Glomerular visceral epithelial cell (primary cell): ENCODE measurements at regions not wholly inside any gene's neighbourhood (a gene's known extent, or its start where the extent isn't known, plus 50 kb on each side); places are given as distances from the start of the nearest gene placed in this dataset.

ENCODE experiments used
- DNase-seq: peaks from one replicate; pipeline ENCODE4 v3.0.0-alpha.2; 2016; ENCODE audit errors: extremely low spot score

DNA sequence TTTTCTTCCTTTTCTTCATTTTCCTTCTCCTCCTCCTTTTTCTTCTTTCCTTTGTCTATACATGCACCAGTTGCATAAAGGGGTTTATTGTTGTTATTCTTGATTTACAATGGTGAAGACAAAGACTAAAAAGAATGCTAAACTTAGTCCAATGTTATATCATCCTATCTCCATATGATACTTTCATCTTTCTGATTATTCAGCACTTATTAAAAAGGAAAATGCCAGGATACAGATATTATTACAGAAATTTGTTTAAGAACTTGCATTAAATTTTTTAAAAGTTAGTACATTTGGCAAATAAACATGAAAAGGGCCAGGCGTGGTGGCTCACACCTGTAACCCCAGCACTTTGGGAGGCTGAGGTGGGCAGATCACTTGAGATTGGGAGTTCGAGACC is 1074.9 kb downstream of the EFNA5 start:
- no peak for DNase-seq

DNA sequence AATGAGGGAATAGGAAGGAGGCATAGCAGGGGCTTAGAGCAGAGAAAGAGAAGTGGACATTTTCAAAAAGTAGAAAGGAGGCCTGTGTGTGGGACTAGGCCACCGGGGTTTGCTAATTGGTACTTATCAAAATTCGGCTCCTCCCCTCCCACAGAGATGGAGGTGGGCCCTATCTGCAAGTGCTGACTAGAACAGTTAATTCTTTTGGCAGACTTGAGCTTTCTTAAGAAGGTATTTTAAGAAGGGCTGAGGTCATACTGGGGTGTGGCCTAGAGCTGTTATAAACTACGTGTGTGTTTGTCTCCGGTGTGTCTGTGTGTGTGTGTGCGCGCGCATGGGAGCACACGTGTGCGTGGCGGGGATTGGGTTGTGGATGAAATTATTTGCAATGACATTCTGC is 1086.5 kb downstream of the EFNA5 start:
- DNase-seq, result no peak

DNA sequence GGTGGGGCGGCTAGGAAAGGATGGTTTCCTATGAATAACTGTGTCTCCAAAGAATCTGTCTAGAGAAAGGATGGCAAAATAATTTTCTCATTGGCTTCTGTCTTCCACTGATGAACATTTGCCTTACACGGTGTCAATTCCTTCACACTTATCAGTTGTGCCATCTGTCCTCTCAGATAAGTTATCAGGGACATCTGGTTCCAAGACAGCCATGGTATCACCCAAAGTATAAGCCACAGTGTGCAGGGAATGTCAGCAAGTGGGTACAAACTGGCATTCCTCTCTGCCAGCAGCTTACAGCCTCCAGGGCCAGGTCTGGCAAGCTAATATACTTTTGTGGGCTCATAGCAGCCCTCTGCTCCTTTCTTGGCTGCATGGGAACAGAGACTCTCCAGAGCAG is 1092.0 kb downstream of the EFNA5 start:
- no peak for DNase-seq

DNA sequence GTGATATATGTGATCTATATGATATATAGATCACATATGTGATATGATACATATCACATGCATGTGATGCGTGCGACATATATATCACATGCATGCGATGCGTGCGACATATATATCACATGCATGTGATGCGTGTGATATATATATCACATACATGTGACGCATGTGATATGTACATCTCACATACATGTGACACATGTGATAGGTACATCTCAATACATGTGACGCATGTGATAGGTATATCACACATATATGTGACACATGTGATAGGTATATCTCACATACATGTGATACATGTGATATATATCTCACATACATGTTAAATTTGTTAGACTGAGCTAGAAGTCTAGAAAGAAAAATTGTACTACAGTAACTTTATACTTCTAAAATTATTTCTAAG is 1095.9 kb downstream of the EFNA5 start:
- no peak for DNase-seq

DNA sequence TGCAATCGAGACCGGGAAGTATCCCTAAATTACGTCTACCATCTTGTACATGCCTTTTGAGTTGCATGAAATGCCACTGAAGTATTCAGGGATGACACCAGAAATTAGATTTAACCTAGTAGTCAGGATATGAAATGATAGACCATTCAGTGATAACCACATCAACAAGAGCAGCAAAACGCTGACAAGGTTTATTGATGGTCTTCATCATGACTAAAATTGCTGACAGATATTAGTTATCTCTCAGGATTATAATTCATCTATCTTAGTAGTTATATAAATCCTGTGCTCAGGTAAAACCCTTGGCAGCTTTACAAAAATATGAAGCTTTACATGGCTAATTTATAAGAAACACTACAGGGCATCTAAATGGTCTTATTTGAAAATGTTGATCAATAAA is 1104.7 kb downstream of the EFNA5 start:
- DNase-seq, result no peak

DNA sequence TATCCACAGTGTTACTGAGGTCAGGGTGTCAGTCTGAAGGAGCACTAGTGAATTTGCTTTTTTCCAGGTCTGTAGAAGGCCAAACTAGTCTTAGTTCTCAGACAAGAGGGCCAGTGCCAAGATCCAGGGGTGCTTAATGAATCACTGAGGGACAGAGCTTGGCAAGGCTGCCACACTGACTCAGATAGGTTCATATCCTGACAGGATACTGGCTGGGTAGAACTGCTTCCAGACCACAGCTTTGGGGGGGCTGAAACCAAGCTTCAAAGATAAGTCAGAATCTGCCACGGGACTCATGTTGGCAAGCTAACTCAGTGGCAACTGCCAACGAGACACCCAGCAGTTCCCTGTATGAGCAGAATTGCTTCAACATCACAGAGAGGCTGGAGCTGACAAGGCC is 1125.4 kb downstream of the EFNA5 start:
- peak; percentile 56 for DNase-seq

DNA sequence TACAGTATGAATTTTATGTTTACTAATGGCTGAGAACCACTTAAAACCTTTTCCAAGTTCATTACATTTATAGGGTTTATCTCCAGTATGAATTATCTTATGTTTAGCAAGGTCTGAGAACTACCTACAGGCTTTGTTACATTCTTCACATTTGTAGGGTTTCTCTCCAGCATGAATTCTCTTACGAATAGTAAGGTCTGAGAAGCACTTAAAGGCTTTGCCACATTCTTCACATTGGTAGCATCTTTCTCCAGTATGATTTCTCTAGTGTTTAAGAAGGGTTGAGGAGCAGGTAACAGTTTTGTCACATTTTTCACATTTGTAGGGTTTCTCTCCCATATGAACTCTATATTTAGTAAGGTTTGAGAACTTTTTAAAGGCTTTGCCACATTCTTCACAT is 1127.4 kb downstream of the EFNA5 start:
- no peak for DNase-seq

DNA sequence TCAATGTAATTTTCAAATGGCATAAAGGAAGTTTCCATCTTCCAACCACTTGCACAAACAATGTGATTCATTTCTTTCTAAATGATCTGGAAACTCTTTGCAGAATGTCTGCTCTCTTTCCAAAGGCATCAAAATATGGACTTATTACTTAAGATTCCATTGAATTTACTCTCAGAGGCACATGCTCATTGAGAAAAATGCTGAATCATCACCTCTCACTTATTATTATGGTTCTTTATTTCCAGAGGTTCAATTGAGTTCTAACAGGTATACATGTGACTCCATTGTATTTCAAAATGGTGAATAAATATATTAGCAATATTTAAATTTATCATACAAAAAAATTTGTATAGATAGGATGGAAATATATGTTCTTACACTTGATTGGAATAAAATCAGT is 1140.6 kb downstream of the EFNA5 start:
- no peak for DNase-seq

DNA sequence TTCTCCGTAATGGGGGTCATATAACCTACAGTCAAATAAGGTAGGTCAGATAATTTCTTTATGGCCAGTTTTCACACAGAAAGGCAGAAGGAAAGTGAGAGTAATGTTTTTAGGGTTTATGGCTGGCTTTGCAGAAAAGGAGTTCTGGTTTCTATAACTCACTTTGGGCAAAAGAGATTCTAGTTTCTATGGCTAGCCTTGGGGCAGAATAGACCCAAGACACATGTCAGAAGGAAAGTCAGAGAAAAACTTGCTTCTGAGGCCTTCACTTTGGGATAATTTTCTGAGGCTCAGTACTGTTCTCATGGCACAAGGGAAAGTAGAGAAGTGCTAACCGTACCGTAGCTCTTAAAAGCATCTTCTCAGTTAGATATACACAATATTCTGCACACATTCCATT is 1145.3 kb downstream of the EFNA5 start:
- DNase-seq, result no peak

DNA sequence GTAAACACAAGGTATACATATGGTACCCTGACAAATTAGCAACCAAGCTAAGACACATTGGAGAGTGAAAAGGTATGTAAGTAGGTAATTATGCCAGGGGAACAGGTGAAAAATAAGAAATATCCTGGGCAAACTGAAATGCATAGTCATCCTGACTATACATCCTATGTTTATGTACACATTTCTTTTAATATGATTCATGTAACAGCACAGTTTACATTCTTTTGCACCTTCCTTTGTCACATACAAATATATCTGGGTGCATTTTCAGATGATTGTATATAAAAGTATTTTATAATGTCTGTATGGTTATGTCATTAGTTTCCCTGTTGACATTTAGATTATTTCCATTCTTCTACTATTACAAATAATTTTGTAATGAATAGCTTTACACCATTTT is 1146.9 kb downstream of the EFNA5 start:
- no peak for DNase-seq

DNA sequence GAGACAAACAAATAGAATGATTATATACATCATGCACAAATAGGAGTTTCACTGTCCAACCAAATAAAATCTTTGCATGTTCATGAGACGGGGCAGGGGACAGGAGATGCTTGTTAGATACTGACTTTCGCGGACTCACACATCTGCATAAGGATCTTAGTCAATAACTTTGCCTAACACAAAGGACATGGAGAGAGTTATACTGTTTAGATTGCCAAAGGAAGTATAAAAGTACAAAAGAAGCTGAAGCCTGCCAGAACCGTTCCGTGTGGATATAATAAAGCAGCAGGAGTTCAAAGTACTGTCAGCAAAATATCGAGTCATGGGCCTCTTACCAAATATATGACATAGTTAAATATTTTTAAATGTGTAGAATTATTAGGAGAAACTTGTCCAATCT is 1148.4 kb downstream of the EFNA5 start:
- DNase-seq, result no peak

DNA sequence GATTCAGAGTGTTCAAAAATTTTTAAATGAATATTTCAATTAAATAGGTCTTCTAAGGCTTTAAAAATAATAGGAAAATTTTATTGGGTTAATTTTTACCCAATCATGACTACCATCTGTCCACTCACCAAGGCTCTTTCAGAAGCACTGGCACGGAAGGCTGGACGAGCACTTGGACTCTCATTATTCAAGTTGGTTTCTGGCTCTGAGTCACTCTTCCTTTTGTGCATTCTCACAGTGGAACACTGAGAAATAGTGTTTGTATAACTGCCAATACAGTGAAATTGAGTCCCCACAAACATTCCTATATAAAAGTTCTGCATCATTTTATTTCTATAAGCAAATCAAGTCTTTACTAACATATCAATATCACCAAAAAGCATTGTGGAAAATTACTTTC is 1149.0 kb downstream of the EFNA5 start:
- DNase-seq, result peak; percentile 67

DNA sequence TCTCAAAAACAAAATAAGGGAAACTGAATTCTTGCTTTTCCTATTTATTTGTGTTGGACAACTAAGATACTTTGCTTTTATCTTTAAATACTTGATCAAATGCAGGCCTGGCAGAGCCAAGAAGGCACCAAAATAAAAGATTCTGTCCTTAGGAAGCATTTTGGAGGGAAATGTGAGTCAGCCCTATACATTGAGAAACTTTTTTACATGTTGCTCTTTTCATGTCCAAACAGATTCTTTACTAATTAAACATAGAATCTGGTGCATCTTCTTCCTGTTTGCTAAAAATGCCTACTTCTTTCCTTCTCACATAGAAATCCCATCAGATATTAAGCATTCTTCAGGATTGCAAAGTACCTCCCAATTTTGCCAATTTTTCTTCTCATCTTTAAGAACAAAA is 1160.4 kb downstream of the EFNA5 start:
- DNase-seq, result no peak

DNA sequence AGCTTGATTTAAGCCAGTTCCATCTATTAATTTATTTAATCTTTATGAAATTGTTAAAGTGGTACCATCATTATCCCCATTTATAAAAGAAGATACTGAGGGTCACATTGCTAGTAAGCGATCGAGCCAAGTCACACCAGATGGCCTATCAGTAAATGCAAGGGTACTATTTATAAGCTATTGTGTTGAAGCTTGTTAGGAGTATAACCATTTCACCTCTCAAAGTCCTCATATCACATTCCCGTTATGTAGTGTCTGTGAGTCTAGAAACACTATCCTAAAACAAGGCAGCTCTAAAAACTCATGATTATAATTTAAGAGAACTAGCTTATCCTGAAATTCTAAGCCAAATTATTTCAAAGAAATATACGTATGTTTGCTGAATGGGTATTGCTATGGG is 1161.8 kb downstream of the EFNA5 start:
- DNase-seq, result no peak

DNA sequence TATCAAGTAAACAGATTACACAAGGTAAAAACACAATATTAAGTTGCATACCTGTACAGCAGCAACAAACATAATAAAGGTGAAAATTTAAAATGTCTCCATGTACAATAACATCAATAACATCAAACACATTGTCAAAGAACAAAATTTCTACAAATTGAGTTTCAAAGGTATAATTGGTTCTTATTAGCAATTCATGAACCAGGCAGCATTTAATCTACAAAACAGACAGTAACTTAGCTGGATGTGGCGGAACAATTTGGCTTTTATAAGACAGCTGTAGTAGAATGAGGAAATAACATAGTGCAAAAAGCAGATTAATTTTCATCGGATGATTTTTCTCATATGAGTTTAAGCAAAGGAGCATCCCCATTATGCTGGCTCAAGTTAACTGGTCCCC is 1176.8 kb downstream of the EFNA5 start:
- no peak for DNase-seq

DNA sequence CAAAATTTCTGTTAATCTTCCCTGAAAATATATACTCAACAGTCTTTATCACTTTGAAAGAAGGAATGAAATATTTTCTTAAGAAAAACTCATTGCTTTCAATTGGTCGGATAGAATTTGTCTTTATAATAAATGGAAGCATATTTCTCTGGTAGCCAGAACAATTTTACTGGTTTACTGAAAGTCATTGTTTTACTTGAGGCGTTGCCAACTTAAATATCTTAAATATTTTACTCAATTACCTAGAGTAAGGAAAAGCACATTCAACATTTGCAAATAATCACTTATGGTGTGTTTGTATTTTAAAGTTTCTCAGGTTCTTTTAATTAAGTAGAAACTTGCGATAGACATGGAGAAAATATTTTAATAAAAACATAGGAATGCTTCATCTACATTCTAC is 1181.7 kb downstream of the EFNA5 start:
- DNase-seq, result no peak

DNA sequence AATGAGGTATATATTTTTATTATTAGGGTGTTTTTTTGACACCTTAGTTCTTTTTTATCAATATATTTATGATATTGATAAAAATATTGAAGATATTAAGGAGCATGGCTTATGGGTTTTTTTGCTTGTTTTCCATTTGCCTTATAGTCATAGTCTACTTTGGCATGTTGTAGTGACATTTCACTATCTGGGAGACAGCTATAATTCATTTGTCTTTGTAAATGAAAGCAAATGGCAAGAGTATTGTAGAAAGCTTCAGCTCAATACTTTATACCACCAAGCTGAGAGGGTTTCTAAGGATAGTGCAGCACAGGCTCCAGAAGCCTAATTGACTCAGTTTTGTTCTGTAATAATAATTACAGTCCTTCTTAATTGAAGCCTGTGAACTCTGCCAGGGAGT is 1182.3 kb downstream of the EFNA5 start:
- DNase-seq, result no peak

DNA sequence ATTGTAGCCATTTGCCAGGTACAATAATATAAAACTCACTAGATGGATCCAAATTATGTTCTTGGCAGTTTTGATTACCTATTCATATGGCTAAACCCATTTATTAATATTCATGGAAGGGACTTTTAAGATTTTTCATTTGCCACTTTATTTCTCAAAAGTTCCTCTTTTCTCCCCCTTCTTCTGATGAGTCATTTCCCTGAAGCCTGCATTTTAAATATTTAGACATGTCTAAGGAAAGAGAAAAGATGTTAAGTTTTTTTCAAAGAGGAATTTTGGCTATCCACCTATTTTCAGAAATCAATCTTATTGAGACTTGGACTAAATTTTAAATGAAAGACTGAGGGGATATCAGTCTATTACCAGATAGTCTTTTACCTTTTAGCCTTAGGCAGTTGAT is 1189.4 kb downstream of the EFNA5 start:
- no peak for DNase-seq

DNA sequence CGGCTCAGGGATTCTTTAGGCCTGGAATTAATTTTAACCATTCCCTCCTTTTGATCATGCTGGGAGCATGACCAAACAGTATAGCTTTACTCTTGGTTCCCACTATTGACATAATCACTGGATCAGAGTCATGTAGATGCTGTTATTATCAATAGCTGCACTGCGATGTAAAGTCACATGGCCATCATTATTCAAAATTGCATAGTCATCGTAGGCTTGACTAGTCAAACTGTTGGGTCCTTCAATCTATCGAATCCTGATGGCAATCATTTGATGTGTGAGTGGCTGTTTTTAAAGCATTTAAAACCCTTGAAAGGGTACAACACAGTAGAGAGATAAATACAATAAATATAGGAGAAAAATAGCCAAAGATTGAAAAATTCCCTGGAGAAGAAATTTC is 1194.1 kb downstream of the EFNA5 start:
- DNase-seq, result no peak

DNA sequence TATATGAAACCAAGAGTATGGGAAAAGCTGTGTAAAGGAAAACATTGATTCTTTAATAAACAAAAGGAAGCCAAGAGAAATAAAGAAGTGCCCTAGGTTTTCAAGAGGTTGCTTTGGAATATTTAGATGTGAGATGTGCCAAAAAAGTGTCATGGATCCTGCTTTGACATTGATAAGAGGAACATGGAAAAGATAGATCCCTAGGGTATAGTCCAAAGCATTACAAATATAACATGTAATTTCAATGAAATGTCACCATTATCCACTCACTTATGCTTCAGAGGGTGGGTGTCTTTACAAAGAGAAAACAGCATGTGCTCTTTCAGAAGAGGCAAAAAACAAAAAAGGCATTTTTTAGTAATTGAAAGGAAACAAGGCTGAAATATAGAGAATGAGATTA is 1196.7 kb downstream of the EFNA5 start:
- no peak for DNase-seq

DNA sequence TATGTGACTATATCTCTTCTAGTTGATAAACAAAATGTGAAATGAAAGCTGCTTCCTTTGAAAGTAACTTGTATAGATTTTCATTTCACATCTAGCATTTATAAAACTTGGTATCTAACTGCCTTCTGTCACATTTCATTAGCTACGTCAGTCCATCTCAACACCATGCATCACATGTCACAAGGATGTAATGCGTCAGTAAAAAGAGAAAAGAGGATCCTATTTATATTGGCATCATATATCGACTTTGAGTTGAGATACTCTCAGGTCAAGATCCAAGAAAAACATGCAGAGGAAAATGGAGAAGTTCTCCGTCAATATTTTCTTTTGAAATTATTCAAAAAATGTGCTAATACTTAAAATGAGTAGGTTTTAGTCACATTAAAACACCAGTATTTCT is 1211.2 kb downstream of the EFNA5 start:
- no peak for DNase-seq

DNA sequence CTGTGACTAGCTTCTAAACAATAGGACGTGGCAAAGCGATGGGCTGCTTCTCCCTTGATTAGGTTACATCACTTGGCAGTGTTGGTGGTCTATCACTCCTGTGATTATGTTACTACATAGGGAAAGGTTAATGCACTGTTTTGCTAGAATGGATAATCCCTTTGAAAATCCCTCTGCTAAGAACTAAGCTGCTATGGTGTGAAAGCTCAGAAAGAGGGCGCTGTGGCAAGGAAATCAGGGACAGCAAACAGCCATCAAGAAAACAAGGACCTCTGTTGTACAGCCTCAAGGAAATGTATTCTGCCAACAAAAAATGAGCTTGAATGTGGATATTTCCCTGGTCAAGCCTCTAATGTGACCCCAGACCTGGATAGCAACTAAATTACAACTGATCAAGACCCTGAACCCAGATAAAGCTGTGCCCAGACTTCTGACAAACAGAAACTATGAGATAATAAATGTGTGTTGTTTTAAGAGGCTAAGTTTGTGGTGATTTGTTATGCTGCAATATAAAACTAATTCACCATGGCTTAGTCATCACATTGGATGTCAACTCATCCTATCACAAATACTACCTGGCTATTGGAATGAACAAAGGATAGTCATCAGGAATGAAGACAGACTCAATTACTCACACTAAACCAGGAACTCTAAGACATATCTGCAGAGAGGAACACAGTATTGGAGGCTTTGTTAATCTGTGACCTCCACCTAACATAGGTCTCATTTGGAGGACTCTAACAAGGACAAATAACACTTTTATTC is 1215.9 kb downstream of the EFNA5 start:
- peak; percentile 39 for DNase-seq

DNA sequence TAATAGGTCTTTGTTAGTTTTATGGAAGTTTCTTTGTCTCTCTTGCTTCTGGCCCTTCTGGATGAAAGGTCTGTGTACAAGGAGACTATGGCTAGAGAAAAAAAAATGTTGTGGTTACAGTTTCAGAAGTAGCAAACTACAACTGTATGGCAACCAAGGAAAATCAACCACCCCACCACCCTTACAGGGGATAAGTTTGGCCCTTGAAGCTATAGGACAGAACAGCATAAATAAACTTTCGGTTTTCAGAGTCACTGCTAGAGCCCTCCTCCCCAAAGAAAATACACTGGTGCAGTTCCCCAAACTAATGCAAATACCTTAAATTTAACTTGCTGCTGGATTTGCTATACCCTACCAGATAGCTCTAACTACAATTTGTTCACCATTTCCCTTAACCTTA is 1216.7 kb downstream of the EFNA5 start:
- no peak for DNase-seq

DNA sequence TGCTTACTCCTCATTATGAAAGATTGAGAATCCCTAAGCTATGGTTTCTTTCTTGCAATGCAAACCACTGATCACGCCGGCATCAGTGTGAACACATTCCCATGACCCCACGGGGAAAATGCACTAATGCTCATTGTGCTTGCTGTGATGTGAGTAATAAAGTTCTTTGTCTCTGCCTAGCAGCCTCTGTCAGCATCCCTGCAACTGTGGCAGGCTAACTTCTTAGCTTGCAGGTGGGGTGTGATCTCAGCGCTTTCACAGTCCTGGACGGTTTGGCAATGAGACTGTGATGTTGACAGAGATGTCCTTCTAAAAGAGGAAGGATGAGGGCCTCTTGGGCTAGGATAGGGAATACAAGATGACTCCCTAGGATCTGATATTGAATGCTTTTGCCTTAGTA is 1218.7 kb downstream of the EFNA5 start:
- no peak for DNase-seq
